IPS DF 4.7 (cell line): ENCODE measurements at regions not wholly inside any gene's neighbourhood (a gene's known extent, or its start where the extent isn't known, plus 50 kb on each side); places are given as distances from the start of the nearest gene placed in this dataset.
"Not testable (repeated sequence)": the region's sequence is repeated elsewhere in the genome, so short reads cannot be mapped to it uniquely, and the experiment has no call there.

ENCODE experiments used
- DNase-seq: peaks from one replicate; pipeline ENCODE4 v3.0.0-alpha.2; 2013; ENCODE audit warnings: low spot score; ENCODE audit errors: extremely low read depth

DNA sequence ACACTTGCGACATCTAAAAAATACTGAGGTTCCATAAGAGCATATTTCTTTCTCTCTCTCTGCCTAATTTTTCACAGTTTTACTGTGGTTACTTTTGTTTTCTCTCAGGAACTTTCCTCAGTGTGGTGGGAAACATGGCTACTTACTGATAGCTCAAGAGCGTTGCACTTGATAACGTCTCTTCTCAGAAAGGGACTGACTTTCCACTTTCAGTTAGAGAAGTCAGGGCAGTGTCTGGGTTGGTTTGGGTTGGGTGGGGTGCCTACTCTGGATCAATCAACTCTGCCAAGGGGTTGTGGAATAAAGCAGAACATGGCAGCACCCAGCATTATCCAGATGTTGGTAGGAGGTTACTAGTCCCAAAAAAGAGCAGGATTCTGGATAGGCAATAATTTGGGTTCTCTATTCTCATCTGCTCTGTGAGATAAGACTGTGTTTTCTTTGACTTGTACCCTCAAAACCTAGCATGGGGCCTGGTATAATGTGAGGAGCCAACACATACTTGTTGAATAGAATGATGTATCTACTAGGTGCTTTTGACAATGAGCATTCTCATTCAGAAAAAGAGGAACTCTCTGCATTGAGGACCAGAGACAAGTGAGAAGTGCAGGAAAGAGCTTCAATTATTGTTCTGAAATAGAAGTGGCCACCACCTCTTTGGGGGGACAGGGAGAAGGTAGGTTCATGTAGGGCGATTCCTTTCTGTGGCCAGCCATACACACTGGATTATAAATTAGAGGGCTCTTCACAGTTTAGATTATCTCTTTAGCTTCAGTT lies 315.7 kb downstream of the REEP3 start:
- DNase-seq, result no peak

DNA sequence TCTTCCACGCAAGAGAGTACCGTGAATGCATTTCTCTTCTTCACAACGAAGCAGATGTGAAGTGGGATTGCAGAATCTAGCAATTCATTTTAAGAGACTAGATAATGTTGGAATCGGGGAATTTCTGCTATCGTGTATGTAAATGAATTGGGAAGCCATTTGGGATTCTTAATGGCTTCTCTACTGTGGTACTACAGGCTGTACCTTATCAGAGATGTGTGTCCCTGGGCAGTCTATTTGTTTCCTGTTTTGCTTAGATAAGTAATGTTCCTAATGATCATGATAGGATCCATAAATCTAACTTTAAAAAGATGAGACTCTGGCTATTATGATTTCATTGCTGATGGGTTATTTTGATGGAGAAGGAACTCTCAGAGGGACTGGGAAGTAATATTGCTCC lies 320.6 kb downstream of the REEP3 start:
- DNase-seq, result no peak

DNA sequence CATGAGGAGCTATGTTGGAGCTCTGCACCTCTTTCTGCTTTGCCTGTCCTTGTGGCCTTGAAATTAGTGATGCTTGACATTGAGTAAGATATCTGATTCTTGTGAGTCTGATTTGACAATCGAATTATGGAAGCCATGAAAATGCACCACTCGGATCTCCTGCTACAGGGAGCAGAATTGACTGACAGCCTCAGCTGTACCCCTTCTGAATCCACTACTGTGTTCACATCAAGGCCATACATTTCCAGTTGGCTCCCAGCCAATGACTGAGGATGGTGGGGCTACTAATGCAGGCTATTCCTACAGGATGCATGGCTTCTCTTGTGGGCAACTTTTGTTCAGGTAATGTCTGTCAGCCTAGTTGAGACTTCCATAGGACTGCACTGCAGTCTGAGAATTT lies 321.9 kb downstream of the REEP3 start:
- no peak for DNase-seq

GRCh38 chr10:63848871-63849270 lies 327.7 kb downstream of the REEP3 start:
- not testable (repeated sequence) for DNase-seq

- DNase-seq, result no peak
Measured at GRCh38 chr10:63862860-63863259, 341.7 kb downstream of the REEP3 start.

- no peak for DNase-seq
Measured at GRCh38 chr10:63865210-63865609, 344.0 kb downstream of the REEP3 start.

GRCh38 chr10:63866075-63866746 lies 345.0 kb downstream of the REEP3 start:
- DNase-seq, result peak; percentile 69

- no peak for DNase-seq
Measured at GRCh38 chr10:63866747-63867140, 345.5 kb downstream of the REEP3 start.

- DNase-seq, result no peak
Measured at GRCh38 chr10:63878428-63878827, 357.2 kb downstream of the REEP3 start.

DNA sequence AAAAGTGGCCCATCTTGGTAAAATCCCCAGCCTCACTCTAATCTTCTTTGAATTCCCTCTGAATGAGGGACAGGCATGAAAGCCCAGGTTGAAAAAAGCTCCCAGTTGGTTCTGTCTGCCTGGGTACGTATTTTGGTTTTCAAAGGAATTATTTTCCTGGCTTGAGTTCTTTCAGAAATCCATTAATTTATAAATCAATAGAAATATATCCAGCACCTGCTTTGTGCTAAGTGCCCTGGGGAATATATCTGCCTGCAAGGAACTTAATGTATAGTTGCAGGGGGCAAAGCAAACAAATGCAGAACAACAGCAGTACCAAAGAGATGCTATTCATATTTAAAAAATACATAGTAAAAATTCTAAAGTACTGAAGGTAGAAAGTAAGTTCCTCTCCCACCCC lies 362.7 kb downstream of the REEP3 start:
- DNase-seq, result no peak

DNA sequence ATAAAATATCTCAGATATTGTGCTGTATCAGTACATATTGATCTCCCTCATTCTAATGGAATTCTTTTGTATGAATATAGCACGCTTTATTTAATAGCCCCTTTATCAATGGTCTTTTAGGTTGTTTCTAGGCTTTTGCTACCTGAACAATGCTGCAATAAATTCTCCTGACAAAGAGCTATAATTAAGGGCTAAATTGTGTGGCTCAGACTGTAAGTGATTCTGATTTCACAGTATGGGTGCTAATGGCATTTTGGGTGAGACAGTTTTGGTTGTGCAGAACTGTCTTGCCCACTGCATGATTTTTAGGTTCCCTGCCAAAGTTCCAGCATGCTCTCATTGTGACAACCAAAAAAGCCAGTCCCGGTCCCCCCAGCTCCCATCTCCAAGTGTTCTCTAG lies 363.2 kb downstream of the REEP3 start:
- no peak for DNase-seq

- no peak for DNase-seq
Measured at GRCh38 chr10:63885156-63885555, 364.0 kb downstream of the REEP3 start.

- DNase-seq, result no peak
Measured at GRCh38 chr10:63886281-63887022, 365.3 kb downstream of the REEP3 start.

- no peak for DNase-seq
Measured at GRCh38 chr10:63887023-63887589, 365.9 kb downstream of the REEP3 start.

- DNase-seq, result no peak
Measured at GRCh38 chr10:63887600-63888370, 366.6 kb downstream of the REEP3 start.

DNA sequence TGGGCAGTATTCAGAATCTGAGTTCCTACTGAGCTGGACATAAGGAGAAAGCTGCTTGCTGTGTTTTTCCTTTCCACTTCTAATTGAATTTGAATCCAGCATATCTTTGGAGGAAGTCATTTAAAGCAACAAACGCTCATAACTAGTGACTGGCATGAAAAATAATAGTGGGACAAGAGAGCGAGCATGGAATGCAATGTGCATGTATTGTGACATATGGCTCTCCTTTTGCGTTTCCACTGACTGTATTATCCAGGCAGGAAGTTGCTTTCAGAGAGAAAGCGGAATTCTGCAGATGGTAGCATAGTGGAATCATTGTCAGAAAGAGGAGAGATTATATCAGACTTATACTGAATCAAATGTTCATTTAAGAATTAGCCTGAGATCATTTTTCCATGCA lies 368.6 kb downstream of the REEP3 start:
- no peak for DNase-seq

DNA sequence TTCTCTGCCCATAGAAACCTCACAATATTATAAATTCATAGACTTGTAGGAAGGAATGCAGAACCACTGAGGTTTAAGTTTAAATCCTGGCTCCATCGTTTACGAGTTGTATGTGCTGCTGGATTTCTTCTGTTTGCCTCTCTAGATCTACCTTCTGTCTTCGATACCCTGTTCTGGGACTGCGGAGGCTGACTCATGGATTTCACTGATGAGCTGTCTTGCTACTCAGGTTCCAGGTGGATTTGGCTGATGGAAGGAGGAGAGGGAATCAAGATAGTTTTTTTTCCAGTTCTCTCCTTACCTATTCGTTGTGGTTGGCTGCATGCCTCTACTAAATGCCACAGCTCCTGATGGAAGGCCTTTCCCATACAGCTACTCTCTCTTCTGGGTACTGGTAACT lies 375.8 kb downstream of the REEP3 start:
- no peak for DNase-seq

GRCh38 chr10:63899673-63900300 lies 378.6 kb downstream of the REEP3 start:
- no peak for DNase-seq

GRCh38 chr10:63901228-63901627 lies 380.0 kb downstream of the REEP3 start:
- DNase-seq, result no peak

DNA sequence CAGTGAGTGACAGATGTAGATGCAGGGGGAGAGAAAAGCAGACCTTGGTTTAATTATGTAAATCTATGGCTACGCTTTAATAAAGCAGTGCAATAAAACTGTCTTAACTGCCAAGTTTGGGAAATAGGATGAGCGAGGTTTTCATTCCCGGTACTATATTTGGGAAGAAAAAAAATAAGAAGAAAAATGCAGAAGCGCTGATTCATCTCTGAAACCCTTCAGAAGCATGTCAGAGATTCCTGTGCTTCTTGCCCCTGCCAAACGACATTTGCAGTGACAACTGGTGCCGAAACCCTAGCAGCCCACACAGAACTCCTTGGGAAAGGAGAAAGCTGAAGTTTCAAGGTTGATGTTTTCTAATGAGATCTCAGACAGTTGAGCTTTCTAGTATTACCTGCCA lies 380.7 kb downstream of the REEP3 start:
- DNase-seq, result no peak

DNA sequence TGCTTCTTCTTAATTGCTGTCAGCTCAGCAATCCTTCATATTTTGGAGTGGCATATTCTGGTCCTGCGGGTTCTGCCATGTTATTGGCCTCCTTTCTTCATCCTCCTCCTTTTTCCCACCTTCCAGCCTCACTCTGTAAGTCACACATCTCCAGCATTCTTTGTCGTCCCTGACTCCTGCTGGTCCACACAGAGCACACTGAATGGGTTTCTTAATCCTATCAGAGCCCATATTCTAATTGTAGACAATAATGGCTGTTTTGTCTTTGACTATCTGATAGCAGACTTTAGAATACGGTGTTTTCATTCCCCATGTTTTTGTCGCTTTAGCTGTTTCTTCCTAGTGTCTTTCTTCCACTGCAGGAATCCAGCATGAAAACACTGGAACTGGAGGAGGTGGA lies 389.6 kb downstream of the REEP3 start:
- no peak for DNase-seq
